Panc1 (cell line): ENCODE measurements at regions not wholly inside any gene's neighbourhood (a gene's known extent, or its start where the extent isn't known, plus 50 kb on each side); places are given as distances from the start of the nearest gene placed in this dataset.

Experiments used
- ATAC-seq: fragments of 200-7000 bp; cut with Tn5 transposase; 2 replicates; pipeline ENCODE4 v1.9.1; 2020; ENCODE audit warnings: mild to moderate bottlenecking, moderate library complexity
- BruUV-seq: library from RNA; stranded (reverse); fragments of 400-500 nt; replicated peaks from 2 replicates; lab custom pipeline; 2021; lab: Mats Ljungman, UMichigan
- CTCF ChIA-PET: fragments of 300-600 bp; sonication (Branson Sonifier 250); formaldehyde crosslinking; loops from one replicate; lab custom pipeline; 2022; ENCODE audit warnings: antibody characterized with exemption; lab: Charles Lee
- POLR2A ChIA-PET: fragments of 300-600 bp; sonication (Branson Sonifier 250); formaldehyde crosslinking; loops from one replicate; lab custom pipeline; 2022; ENCODE audit warnings: antibody characterized with exemption; lab: Charles Lee
- DNase-seq: peaks from one replicate; pipeline ENCODE4 v3.0.0-alpha.2; 2010; ENCODE audit warnings: low read depth, low spot score
- H3K27ac ChIP-seq: 2 replicates; pipeline ENCODE4 v1.5.1; 2011; ENCODE audit warnings: mild to moderate bottlenecking, low read length, inconsistent platforms
- H3K27me3 ChIP-seq: fragments of 200-500 bp; sonication (Bioruptor generic); 2 replicates; pipeline ENCODE4 v1.6.0; 2014; ENCODE audit warnings: low read length, inconsistent platforms; ENCODE audit not compliant: control insufficient read depth, insufficient read depth
- H3K36me3 ChIP-seq: fragments of 200-500 bp; sonication (Bioruptor generic); 2 replicates; pipeline ENCODE4 v1.5.1; 2014; ENCODE audit warnings: inconsistent platforms, mild to moderate bottlenecking, low read length, moderate library complexity; ENCODE audit not compliant: control insufficient read depth, insufficient read depth
- H3K4me1 ChIP-seq: 2 replicates; pipeline ENCODE4 v1.5.1; 2011; ENCODE audit warnings: inconsistent platforms, mild to moderate bottlenecking, low read length, moderate library complexity; ENCODE audit not compliant: control insufficient read depth, insufficient read depth
- H3K4me3 ChIP-seq, 2 experiments: 2 replicates each; pipeline ENCODE4 v1.5.1; 2011 to 2012; ENCODE audit warnings: low read depth in 2 of 2, low read length in 2 of 2, mild to moderate bottlenecking in 2 of 2, inconsistent platforms in 1 of 2, moderate library complexity in 1 of 2
- H3K9me3 ChIP-seq: fragments of 200-500 bp; sonication (Bioruptor generic); 2 replicates; pipeline ENCODE4 v1.5.1; 2014; ENCODE audit warnings: low read depth, mild to moderate bottlenecking, inconsistent platforms, low read length, moderate library complexity; ENCODE audit not compliant: control insufficient read depth, insufficient read depth
- CTCF ChIP-seq: fragments of 450-650 bp; IDR thresholded peaks from 2 replicates; pipeline ENCODE4 v1.5.1; 2017; ENCODE audit warnings: mild to moderate bottlenecking
- POLR2AphosphoS5 ChIP-seq: IDR thresholded peaks from 2 replicates; pipeline ENCODE4 v1.6.1; 2012; ENCODE audit warnings: mild to moderate bottlenecking, low read depth, low read length, moderate library complexity
- REST ChIP-seq, 2 experiments: IDR thresholded peaks; 2 replicates each; pipeline ENCODE4 v1.6.1; 2011 to 2012; ENCODE audit warnings: low read depth in 2 of 2, control low read depth in 1 of 2, low read length in 1 of 2, mild to moderate bottlenecking in 1 of 2, moderate library complexity in 1 of 2; ENCODE audit not compliant: insufficient read depth in 1 of 2
- SIN3A ChIP-seq: IDR thresholded peaks from 2 replicates; pipeline ENCODE4 v1.6.1; 2012; ENCODE audit warnings: low read depth, mild to moderate bottlenecking, low read length, moderate library complexity, borderline replicate concordance; ENCODE audit not compliant: insufficient read depth
- TCF7L2 ChIP-seq: IDR thresholded peaks from 2 replicates; pipeline ENCODE4 v1.6.1; 2011; ENCODE audit warnings: mild to moderate bottlenecking, low read depth, low read length, inconsistent platforms
- in situ Hi-C: cut with HindIII; loops from 2 replicates; pipeline ENCODE4 v1.10.0; 2016; ENCODE audit warnings: low sequenced_read_pairs, low pct_unique_long_range_greater_than_20kb
- intact Hi-C: fragments of 100-400 bp; cut with micrococcal nuclease; formaldehyde crosslinking; loops from one replicate; pipeline ENCODE4 v1.10.0; 2022; ENCODE audit not compliant: unreplicated experiment

- Histone ChIP-seq H3K27ac (no peak overlapping the region), H3K9me3 (no peaks in the 10 kb centered on the region), H3K4me1 (no peaks in the 10 kb centered on the region), H3K36me3 (no peaks in the 10 kb centered on the region), H3K27me3 (no peaks in the 10 kb centered on the region), H3K4me3 (no peak overlapping the region)
- no peak for ATAC-seq
- TF ChIP-seq CTCF: no peak
- TF ChIP-seq SIN3A: no peak
- no peak for TF ChIP-seq REST (IDR thresholded peaks at IDR 0.05; ENCODE audit: insufficient read depth in 1 of 2, low read depth in 2 of 2, low read length in 1 of 2)
- TF ChIP-seq TCF7L2: no peak
- TF ChIP-seq POLR2AphosphoS5: no peak
- intact Hi-C loops (no loop called here), in situ Hi-C loops (no loop called here)
- DNase-seq: no peak
- POLR2A ChIA-PET: no interaction called here
- BruUV-seq: no TSS peak
- CTCF ChIA-PET: no interaction called here
These were observed 938.5 kb upstream of the SOX11 start for GRCh38 chr2:4753721-4754120.

GRCh38 chr2:4762951-4763376 lies 929.2 kb upstream of the SOX11 start:
- in situ Hi-C loops: no loop called here
- Histone ChIP-seq H3K27me3 (no peaks in the 10 kb centered on the region), H3K36me3 (no peaks in the 10 kb centered on the region), H3K4me1 (no peaks in the 10 kb centered on the region), H3K4me3 (no peak overlapping the region), H3K9me3 (no peaks in the 10 kb centered on the region), H3K27ac (no peak overlapping the region)
- TF ChIP-seq CTCF (peak; percentile 48), POLR2AphosphoS5 (no peak)
- BruUV-seq: no TSS peak
- intact Hi-C loops: no loop called here
- ATAC-seq: no peak; the same call in 1 of the 2 replicates
- ChIA-PET POLR2A (no interaction called here), CTCF (interaction anchor here (0.7 kb wide), 2 partner anchors 34 to 1184 kb away, joined by 3 read pairs; no protein-coding TSS in a partner anchor)
- DNase-seq: no peak
